HEK293 (cell line): ENCODE measurements at regions not wholly inside any gene's neighbourhood (a gene's known extent, or its start where the extent isn't known, plus 50 kb on each side); places are given as distances from the start of the nearest gene placed in this dataset.

Source experiments
- CTCF ChIA-PET: fragments of 350-600 bp; formaldehyde crosslinking; extraction: SDS; loops from one replicate; lab custom pipeline; 2021; ENCODE audit warnings: antibody characterized with exemption; lab: Yijun Ruan, JAX
- POLR2A ChIA-PET: fragments of 300-600 bp; formaldehyde crosslinking; extraction: SDS; loops from one replicate; lab custom pipeline; 2020; ENCODE audit warnings: antibody characterized with exemption, inconsistent platforms; lab: Yijun Ruan, JAX
- H3K27ac ChIP-seq: fragments of 200-500 bp; sonication (Bioruptor generic); 2 replicates; pipeline ENCODE4 v1.5.1; 2014; ENCODE audit warnings: low read depth, low read length, control low read depth, inconsistent platforms; ENCODE audit errors: extremely low read depth
- H3K36me3 ChIP-seq, 2 experiments: fragments of 200-500 bp in 1 of 2; sonication (Bioruptor generic) in 1 of 2; 1 replicate in 1 of 2; 2 replicates in 1 of 2; pipeline ENCODE4 v1.5.1; 2014 to 2017; ENCODE audit warnings: inconsistent platforms in 2 of 2, low read length in 2 of 2; ENCODE audit not compliant: control insufficient read depth in 2 of 2, insufficient read depth in 1 of 2
- H3K4me1 ChIP-seq: fragments of 200-500 bp; sonication (Bioruptor generic); 2 replicates; pipeline ENCODE4 v1.5.1; 2014; ENCODE audit warnings: mild to moderate bottlenecking, low read length, inconsistent platforms; ENCODE audit not compliant: control insufficient read depth, insufficient read depth
- H3K4me3 ChIP-seq: 2 replicates; pipeline ENCODE4 v1.5.1; 2011; ENCODE audit warnings: low read depth, mild to moderate bottlenecking, control low read depth, low read length, moderate library complexity
- H3K9me3 ChIP-seq: fragments of 200-500 bp; sonication (Bioruptor generic); 2 replicates; pipeline ENCODE4 v1.5.1; 2014; ENCODE audit warnings: low read depth, low read length, inconsistent platforms; ENCODE audit not compliant: control insufficient read depth, insufficient read depth
- BCL11A ChIP-seq: fragments of 450-650 bp; formaldehyde crosslinking; IDR thresholded peaks from 2 replicates; pipeline ENCODE4 v1.5.1; 2016; ENCODE audit warnings: low read depth, missing biosample characterization, missing genetic modification characterization
- HOXD13 ChIP-seq: sonication (generic); formaldehyde crosslinking; IDR thresholded peaks from 2 replicates; pipeline ENCODE4 v1.8.0; 2022; ENCODE audit warnings: missing genetic modification reagents, borderline replicate concordance
- KLF10 ChIP-seq: fragments of 450-650 bp; IDR thresholded peaks from 2 replicates; pipeline ENCODE4 v1.5.1; 2018; ENCODE audit warnings: missing biosample characterization, mild to moderate bottlenecking, missing genetic modification characterization
- OSR2 ChIP-seq: fragments of 450-650 bp; formaldehyde crosslinking; IDR thresholded peaks from 2 replicates; pipeline ENCODE4 v1.5.1; 2016; ENCODE audit warnings: missing biosample characterization, missing genetic modification characterization
- TRIM28 ChIP-seq: IDR thresholded peaks from 2 replicates; pipeline ENCODE4 v1.6.1; 2011; ENCODE audit warnings: low read length, control low read depth, borderline replicate concordance
- YY2 ChIP-seq: fragments of 450-650 bp; formaldehyde crosslinking; IDR thresholded peaks from 2 replicates; pipeline ENCODE4 v1.5.1; 2016; ENCODE audit warnings: missing biosample characterization, missing genetic modification characterization
- ZNF174 ChIP-seq: fragments of 450-650 bp; formaldehyde crosslinking; IDR thresholded peaks from 2 replicates; pipeline ENCODE4 v1.5.0; 2017; ENCODE audit warnings: missing biosample characterization, mild to moderate bottlenecking, missing genetic modification characterization
- ZNF202 ChIP-seq: fragments of 450-650 bp; formaldehyde crosslinking; IDR thresholded peaks from 2 replicates; pipeline ENCODE4 v1.5.1; 2016; ENCODE audit warnings: missing biosample characterization, missing genetic modification characterization, borderline replicate concordance
- ZNF211 ChIP-seq: fragments of 450-650 bp; formaldehyde crosslinking; IDR thresholded peaks from 2 replicates; pipeline ENCODE4 v1.5.1; 2016; ENCODE audit warnings: low read depth, missing biosample characterization, missing genetic modification characterization
- ZNF292 ChIP-seq: fragments of 450-650 bp; formaldehyde crosslinking; IDR thresholded peaks from 2 replicates; pipeline ENCODE4 v1.5.1; 2016; ENCODE audit warnings: low read depth, missing biosample characterization, missing genetic modification characterization, borderline replicate concordance
- ZNF335 ChIP-seq: fragments of 450-650 bp; formaldehyde crosslinking; conservative IDR thresholded peaks from 2 replicates; pipeline ENCODE4 v1.5.1; 2016; ENCODE audit warnings: missing biosample characterization, missing genetic modification characterization
- ZNF341 ChIP-seq: fragments of 450-650 bp; formaldehyde crosslinking; IDR thresholded peaks from 2 replicates; pipeline ENCODE4; 2016; ENCODE audit warnings: low read depth, missing biosample characterization, missing genetic modification characterization
- ZNF501 ChIP-seq: fragments of 450-650 bp; formaldehyde crosslinking; IDR thresholded peaks from 2 replicates; pipeline ENCODE4 v1.5.1; 2016; ENCODE audit warnings: missing biosample characterization, missing genetic modification characterization
- ZNF548 ChIP-seq: fragments of 450-650 bp; formaldehyde crosslinking; IDR thresholded peaks from 2 replicates; pipeline ENCODE4 v1.5.1; 2016; ENCODE audit warnings: missing biosample characterization, missing genetic modification characterization
- ZNF555 ChIP-seq: fragments of 450-650 bp; formaldehyde crosslinking; conservative IDR thresholded peaks from 2 replicates; pipeline ENCODE4 v1.5.1; 2017; ENCODE audit warnings: missing biosample characterization, mild to moderate bottlenecking, missing genetic modification characterization, inconsistent platforms
- ZNF610 ChIP-seq: fragments of 450-650 bp; formaldehyde crosslinking; IDR thresholded peaks from 2 replicates; pipeline ENCODE4 v1.5.1; 2016; ENCODE audit warnings: missing biosample characterization, missing genetic modification characterization, borderline replicate concordance
- ZNF621 ChIP-seq: fragments of 450-650 bp; formaldehyde crosslinking; IDR thresholded peaks from 2 replicates; pipeline ENCODE4 v1.5.1; 2017; ENCODE audit warnings: missing biosample characterization, missing genetic modification characterization
- ZNF629 ChIP-seq: fragments of 450-650 bp; formaldehyde crosslinking; IDR thresholded peaks from 2 replicates; pipeline ENCODE4 v1.5.1; 2017; ENCODE audit warnings: missing biosample characterization, missing genetic modification characterization
- ZNF776 ChIP-seq: fragments of 450-650 bp; formaldehyde crosslinking; IDR thresholded peaks from 2 replicates; pipeline ENCODE4 v1.5.0; 2017; ENCODE audit warnings: missing biosample characterization, missing genetic modification characterization, borderline replicate concordance
- ZNF791 ChIP-seq: fragments of 450-650 bp; formaldehyde crosslinking; IDR thresholded peaks from 2 replicates; pipeline ENCODE4 v1.5.1; 2016; ENCODE audit warnings: missing biosample characterization, missing genetic modification characterization
- TF ChIP-seq, protein P1 (sequence below): fragments of 450-650 bp; formaldehyde crosslinking; IDR thresholded peaks from 2 replicates; pipeline ENCODE4 v1.5.1; 2016; ENCODE audit warnings: missing biosample characterization, missing genetic modification characterization
- TF ChIP-seq, protein P2 (sequence below): fragments of 450-650 bp; formaldehyde crosslinking; IDR thresholded peaks from 2 replicates; pipeline ENCODE4 v1.5.1; 2016; ENCODE audit warnings: missing biosample characterization, missing genetic modification characterization
- TF ChIP-seq, protein P3 (sequence below): fragments of 450-650 bp; IDR thresholded peaks from 2 replicates; pipeline ENCODE4 v1.5.1; 2018; ENCODE audit warnings: missing biosample characterization, mild to moderate bottlenecking, missing genetic modification characterization
- TF ChIP-seq, protein P4 (sequence below): fragments of 450-650 bp; formaldehyde crosslinking; IDR thresholded peaks from 2 replicates; pipeline ENCODE4 v1.5.1; 2016; ENCODE audit warnings: missing biosample characterization, missing genetic modification characterization, borderline replicate concordance

DNA sequence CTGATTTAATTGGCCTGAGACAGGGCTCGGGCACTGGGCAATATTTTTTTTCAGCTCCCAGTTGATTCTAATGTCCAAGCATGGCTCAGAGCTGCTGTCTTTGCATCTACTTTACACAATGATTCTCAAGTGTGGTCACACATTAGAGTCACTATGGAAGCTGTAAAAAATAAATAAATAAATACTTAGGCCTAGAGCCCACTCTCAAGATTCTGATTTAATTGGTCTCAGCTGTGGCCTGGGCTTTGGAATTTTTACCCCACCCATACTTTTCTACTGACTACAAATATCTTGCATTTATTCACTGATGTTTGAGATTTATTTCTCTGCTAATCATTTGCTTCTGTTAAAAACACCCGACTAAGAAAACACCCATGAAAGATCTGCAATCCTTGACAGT, 145.7 kb upstream of the SRD5A2 start:
- Histone ChIP-seq H3K4me1 (no peaks in the 10 kb centered on the region), H3K36me3 (no peaks in the 10 kb centered on the region), H3K9me3 (no peaks in the 10 kb centered on the region), H3K27ac (no peak overlapping the region)
- CTCF ChIA-PET = no interaction called here
- TF ChIP-seq, protein P1, sequence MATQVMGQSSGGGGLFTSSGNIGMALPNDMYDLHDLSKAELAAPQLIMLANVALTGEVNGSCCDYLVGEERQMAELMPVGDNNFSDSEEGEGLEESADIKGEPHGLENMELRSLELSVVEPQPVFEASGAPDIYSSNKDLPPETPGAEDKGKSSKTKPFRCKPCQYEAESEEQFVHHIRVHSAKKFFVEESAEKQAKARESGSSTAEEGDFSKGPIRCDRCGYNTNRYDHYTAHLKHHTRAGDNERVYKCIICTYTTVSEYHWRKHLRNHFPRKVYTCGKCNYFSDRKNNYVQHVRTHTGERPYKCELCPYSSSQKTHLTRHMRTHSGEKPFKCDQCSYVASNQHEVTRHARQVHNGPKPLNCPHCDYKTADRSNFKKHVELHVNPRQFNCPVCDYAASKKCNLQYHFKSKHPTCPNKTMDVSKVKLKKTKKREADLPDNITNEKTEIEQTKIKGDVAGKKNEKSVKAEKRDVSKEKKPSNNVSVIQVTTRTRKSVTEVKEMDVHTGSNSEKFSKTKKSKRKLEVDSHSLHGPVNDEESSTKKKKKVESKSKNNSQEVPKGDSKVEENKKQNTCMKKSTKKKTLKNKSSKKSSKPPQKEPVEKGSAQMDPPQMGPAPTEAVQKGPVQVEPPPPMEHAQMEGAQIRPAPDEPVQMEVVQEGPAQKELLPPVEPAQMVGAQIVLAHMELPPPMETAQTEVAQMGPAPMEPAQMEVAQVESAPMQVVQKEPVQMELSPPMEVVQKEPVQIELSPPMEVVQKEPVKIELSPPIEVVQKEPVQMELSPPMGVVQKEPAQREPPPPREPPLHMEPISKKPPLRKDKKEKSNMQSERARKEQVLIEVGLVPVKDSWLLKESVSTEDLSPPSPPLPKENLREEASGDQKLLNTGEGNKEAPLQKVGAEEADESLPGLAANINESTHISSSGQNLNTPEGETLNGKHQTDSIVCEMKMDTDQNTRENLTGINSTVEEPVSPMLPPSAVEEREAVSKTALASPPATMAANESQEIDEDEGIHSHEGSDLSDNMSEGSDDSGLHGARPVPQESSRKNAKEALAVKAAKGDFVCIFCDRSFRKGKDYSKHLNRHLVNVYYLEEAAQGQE = no peak
- TF ChIP-seq, protein P2, sequence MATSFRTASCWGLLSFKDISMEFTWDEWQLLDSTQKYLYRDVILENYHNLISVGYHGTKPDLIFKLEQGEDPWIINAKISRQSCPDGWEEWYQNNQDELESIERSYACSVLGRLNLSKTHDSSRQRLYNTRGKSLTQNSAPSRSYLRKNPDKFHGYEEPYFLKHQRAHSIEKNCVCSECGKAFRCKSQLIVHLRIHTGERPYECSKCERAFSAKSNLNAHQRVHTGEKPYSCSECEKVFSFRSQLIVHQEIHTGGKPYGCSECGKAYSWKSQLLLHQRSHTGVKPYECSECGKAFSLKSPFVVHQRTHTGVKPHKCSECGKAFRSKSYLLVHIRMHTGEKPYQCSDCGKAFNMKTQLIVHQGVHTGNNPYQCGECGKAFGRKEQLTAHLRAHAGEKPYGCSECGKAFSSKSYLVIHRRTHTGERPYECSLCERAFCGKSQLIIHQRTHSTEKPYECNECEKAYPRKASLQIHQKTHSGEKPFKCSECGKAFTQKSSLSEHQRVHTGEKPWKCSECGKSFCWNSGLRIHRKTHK (tag by site-specific recombination) = no peak
- no peak for TF ChIP-seq ZNF776 (tag by site-specific recombination)
- TF ChIP-seq HOXD13 = no peak
- TF ChIP-seq ZNF548 (tag by site-specific recombination) = no peak
- no peak for TF ChIP-seq KLF10 (tag by site-specific recombination)
- TF ChIP-seq ZNF621 = no peak
- TF ChIP-seq ZNF341 (tag by site-specific recombination) = no peak
- TF ChIP-seq ZNF629 (tag by site-specific recombination) = no peak
- TF ChIP-seq ZNF211 = no peak
- TF ChIP-seq ZNF174 (tag by site-specific recombination) = no peak
- TF ChIP-seq, protein P3, sequence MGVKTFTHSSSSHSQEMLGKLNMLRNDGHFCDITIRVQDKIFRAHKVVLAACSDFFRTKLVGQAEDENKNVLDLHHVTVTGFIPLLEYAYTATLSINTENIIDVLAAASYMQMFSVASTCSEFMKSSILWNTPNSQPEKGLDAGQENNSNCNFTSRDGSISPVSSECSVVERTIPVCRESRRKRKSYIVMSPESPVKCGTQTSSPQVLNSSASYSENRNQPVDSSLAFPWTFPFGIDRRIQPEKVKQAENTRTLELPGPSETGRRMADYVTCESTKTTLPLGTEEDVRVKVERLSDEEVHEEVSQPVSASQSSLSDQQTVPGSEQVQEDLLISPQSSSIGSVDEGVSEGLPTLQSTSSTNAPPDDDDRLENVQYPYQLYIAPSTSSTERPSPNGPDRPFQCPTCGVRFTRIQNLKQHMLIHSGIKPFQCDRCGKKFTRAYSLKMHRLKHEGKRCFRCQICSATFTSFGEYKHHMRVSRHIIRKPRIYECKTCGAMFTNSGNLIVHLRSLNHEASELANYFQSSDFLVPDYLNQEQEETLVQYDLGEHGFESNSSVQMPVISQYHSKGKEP (tag by site-specific recombination) = no peak
- TF ChIP-seq BCL11A (tag by site-specific recombination) = no peak
- TF ChIP-seq ZNF501 (tag by site-specific recombination) = no peak
- TF ChIP-seq ZNF335 (tag by site-specific recombination) = no peak
- TF ChIP-seq, all 188 proteins: peak for 0
- H3K4me3 ChIP-seq = no peak overlapping the region
- POLR2A ChIA-PET = no interaction called here

DNA sequence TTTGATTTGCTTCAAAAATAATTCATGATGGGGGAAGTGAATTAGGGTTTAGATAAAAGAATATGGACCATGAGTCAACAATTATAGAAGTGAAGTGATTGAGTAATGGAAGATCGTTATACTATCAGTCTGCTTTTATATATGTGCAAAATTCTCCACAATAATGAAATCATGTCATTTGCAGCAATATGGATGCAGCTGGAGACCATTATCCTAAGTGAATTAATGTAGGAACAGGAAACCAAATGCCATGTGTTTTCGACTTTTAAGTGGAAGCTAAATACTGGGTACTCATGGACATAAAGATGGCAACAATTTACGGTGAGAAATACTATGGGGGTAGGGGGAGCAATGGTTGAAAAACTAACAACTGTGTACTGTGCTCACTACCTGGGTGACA, 144.7 kb upstream of the SRD5A2 start:
- no peak for TF ChIP-seq ZNF791 (tag by site-specific recombination)
- TF ChIP-seq OSR2 (tag by site-specific recombination) = no peak
- TF ChIP-seq, protein P4, sequence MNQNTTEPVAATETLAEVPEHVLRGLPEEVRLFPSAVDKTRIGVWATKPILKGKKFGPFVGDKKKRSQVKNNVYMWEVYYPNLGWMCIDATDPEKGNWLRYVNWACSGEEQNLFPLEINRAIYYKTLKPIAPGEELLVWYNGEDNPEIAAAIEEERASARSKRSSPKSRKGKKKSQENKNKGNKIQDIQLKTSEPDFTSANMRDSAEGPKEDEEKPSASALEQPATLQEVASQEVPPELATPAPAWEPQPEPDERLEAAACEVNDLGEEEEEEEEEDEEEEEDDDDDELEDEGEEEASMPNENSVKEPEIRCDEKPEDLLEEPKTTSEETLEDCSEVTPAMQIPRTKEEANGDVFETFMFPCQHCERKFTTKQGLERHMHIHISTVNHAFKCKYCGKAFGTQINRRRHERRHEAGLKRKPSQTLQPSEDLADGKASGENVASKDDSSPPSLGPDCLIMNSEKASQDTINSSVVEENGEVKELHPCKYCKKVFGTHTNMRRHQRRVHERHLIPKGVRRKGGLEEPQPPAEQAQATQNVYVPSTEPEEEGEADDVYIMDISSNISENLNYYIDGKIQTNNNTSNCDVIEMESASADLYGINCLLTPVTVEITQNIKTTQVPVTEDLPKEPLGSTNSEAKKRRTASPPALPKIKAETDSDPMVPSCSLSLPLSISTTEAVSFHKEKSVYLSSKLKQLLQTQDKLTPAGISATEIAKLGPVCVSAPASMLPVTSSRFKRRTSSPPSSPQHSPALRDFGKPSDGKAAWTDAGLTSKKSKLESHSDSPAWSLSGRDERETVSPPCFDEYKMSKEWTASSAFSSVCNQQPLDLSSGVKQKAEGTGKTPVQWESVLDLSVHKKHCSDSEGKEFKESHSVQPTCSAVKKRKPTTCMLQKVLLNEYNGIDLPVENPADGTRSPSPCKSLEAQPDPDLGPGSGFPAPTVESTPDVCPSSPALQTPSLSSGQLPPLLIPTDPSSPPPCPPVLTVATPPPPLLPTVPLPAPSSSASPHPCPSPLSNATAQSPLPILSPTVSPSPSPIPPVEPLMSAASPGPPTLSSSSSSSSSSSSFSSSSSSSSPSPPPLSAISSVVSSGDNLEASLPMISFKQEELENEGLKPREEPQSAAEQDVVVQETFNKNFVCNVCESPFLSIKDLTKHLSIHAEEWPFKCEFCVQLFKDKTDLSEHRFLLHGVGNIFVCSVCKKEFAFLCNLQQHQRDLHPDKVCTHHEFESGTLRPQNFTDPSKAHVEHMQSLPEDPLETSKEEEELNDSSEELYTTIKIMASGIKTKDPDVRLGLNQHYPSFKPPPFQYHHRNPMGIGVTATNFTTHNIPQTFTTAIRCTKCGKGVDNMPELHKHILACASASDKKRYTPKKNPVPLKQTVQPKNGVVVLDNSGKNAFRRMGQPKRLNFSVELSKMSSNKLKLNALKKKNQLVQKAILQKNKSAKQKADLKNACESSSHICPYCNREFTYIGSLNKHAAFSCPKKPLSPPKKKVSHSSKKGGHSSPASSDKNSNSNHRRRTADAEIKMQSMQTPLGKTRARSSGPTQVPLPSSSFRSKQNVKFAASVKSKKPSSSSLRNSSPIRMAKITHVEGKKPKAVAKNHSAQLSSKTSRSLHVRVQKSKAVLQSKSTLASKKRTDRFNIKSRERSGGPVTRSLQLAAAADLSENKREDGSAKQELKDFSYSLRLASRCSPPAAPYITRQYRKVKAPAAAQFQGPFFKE (tag by site-specific recombination) = no peak
- no peak for TF ChIP-seq TRIM28
- TF ChIP-seq ZNF202 (tag by site-specific recombination) = no peak
- no peak for TF ChIP-seq ZNF610 (tag by site-specific recombination)
- TF ChIP-seq ZNF555 (tag by site-specific recombination) = no peak
- TF ChIP-seq YY2 = no peak
- TF ChIP-seq ZNF292 (tag by site-specific recombination) = no peak
- TF ChIP-seq, all 188 proteins: peak for 0
- POLR2A ChIA-PET = no interaction called here
- no peaks in the 10 kb centered on the region for H3K4me1 ChIP-seq

More for the DNA sequence above, 144.7 kb upstream of the SRD5A2 start:
- Histone ChIP-seq H3K36me3 (no peaks in the 10 kb centered on the region), H3K27ac (no peak overlapping the region), H3K4me3 (no peak overlapping the region), H3K9me3 (no peaks in the 10 kb centered on the region)
- CTCF ChIA-PET = no interaction called here
